Omental fat pad (tissue), 3 donors: ENCODE measurements at regions not wholly inside any gene's neighbourhood (a gene's known extent, or its start where the extent isn't known, plus 50 kb on each side); places are given as distances from the start of the nearest gene placed in this dataset.

ENCODE experiments used
- ATAC-seq: fragments of 150-250 bp; one replicate; pipeline ENCODE4 v1.9.1; 2016; ENCODE audit warnings: mild to moderate bottlenecking, moderate library complexity; ENCODE audit not compliant: low FRiP score
- DNase-seq: peaks from one replicate; pipeline ENCODE4 v3.0.0-alpha.2; 2019; ENCODE audit warnings: low spot score
- TF ChIP-seq, protein P1 (sequence below), 3 donors: fragments of 450-650 bp; IDR thresholded peaks; one replicate each; pipeline ENCODE4 v1.5.1; 2016 to 2017; ENCODE audit warnings: antibody characterized with exemption in 3 of 3, mild to moderate bottlenecking in 3 of 3, moderate library complexity in 2 of 3

- ATAC-seq (no peak), DNase-seq (no peak)
- TF ChIP-seq, protein P1, sequence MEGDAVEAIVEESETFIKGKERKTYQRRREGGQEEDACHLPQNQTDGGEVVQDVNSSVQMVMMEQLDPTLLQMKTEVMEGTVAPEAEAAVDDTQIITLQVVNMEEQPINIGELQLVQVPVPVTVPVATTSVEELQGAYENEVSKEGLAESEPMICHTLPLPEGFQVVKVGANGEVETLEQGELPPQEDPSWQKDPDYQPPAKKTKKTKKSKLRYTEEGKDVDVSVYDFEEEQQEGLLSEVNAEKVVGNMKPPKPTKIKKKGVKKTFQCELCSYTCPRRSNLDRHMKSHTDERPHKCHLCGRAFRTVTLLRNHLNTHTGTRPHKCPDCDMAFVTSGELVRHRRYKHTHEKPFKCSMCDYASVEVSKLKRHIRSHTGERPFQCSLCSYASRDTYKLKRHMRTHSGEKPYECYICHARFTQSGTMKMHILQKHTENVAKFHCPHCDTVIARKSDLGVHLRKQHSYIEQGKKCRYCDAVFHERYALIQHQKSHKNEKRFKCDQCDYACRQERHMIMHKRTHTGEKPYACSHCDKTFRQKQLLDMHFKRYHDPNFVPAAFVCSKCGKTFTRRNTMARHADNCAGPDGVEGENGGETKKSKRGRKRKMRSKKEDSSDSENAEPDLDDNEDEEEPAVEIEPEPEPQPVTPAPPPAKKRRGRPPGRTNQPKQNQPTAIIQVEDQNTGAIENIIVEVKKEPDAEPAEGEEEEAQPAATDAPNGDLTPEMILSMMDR (IDR thresholded peaks at IDR 0.05) = no peak
Observed at GRCh38 chr1:201771466-201771865, 57.5 kb upstream of the IPO9 start.

GRCh38 chr1:201772178-201772577 lies 56.8 kb upstream of the IPO9 start:
- DNase-seq (no peak), ATAC-seq (no peak)
- TF ChIP-seq, protein P1 (IDR thresholded peaks at IDR 0.05) = no peak

GRCh38 chr1:201773764-201774163 lies 55.2 kb upstream of the IPO9 start:
- TF ChIP-seq, protein P1 (IDR thresholded peaks at IDR 0.05) = no peak
- DNase-seq (no peak), ATAC-seq (no peak)

DNA sequence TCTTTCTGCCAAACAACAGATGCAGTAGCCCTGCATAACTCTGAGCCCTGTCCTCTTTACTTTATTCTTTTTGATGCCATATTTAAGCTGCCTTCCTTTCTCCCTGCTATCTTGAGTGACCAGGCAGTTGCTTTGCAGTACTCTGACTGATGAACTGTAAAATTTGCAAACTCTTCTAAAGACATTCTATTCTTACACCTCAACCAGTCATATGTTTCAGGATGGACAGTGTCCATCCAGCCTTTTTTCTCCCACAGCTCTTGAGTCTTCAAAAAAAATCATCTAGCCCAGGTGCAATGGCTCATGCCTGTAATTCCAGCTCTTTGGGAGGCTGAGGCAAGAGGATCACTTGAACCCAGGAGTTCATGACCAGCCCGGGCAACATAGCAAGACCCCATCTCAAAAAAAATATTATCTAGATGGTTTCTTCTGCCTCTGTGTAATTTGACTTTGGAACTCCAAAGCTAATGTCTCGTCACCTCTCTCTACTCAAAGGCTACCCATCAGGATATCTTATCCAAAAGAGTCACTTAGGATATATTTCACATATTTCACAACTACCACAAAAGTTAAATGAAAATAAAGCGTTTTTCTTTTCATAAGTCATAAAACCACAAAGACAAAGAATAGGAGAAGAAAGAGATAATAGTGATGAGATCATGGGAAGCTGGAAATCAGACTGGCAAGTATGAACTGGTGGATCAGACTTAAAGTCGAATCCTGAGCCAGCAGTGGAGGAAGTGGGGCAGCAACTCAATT lies 54.6 kb upstream of the IPO9 start:
- TF ChIP-seq, protein P1 (IDR thresholded peaks at IDR 0.05) = no peak
- DNase-seq (no peak), ATAC-seq (no peak)

GRCh38 chr1:201774983-201775344 lies 54.0 kb upstream of the IPO9 start:
- DNase-seq (no peak), ATAC-seq (no peak)
- TF ChIP-seq, protein P1 (IDR thresholded peaks at IDR 0.05) = no peak

- no peak for DNase-seq
- TF ChIP-seq, protein P1 (IDR thresholded peaks at IDR 0.05) = no peak
- no peak for ATAC-seq
Observed at GRCh38 chr1:201775380-201775779, 53.6 kb upstream of the IPO9 start.
